ENCODE measurements at regions not wholly inside any gene's neighbourhood (a gene's known extent, or its start where the extent isn't known, plus 50 kb on each side); places are given as distances from the start of the nearest gene placed in this dataset.

DNA sequence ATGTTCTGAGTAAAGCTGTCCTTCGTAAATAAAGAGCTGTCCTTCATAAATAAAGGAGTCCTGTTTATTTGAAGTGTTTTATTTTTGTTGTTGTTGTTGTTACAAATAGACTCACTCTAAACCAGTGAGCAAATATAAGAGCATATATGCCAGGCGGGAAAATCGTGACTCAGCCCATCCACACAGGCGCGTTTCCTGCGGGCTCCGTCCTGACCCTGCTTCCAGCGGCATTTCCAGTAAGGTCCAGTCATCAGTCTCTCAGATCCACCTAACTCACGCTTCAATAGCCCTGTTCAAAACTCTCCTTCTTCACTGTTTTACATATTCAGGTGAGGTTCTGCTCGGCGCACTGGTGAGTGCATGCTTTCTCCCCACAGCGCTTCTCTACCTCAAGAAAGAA lies 277.2 kb upstream of the ADARB2 start:
- TF ChIP-seq, protein P1, sequence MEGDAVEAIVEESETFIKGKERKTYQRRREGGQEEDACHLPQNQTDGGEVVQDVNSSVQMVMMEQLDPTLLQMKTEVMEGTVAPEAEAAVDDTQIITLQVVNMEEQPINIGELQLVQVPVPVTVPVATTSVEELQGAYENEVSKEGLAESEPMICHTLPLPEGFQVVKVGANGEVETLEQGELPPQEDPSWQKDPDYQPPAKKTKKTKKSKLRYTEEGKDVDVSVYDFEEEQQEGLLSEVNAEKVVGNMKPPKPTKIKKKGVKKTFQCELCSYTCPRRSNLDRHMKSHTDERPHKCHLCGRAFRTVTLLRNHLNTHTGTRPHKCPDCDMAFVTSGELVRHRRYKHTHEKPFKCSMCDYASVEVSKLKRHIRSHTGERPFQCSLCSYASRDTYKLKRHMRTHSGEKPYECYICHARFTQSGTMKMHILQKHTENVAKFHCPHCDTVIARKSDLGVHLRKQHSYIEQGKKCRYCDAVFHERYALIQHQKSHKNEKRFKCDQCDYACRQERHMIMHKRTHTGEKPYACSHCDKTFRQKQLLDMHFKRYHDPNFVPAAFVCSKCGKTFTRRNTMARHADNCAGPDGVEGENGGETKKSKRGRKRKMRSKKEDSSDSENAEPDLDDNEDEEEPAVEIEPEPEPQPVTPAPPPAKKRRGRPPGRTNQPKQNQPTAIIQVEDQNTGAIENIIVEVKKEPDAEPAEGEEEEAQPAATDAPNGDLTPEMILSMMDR (conservative IDR thresholded peaks at IDR 0.05) = no peak
- TF ChIP-seq ZFX (IDR thresholded peaks at IDR 0.05) = no peak

All from C4-2B (cell line).